ENCODE measurements at regions not wholly inside any gene's neighbourhood (a gene's known extent, or its start where the extent isn't known, plus 50 kb on each side); places are given as distances from the start of the nearest gene placed in this dataset.
"Not testable (repeated sequence)": the region's sequence is repeated elsewhere in the genome, so short reads cannot be mapped to it uniquely, and the experiment has no call there.

DNA sequence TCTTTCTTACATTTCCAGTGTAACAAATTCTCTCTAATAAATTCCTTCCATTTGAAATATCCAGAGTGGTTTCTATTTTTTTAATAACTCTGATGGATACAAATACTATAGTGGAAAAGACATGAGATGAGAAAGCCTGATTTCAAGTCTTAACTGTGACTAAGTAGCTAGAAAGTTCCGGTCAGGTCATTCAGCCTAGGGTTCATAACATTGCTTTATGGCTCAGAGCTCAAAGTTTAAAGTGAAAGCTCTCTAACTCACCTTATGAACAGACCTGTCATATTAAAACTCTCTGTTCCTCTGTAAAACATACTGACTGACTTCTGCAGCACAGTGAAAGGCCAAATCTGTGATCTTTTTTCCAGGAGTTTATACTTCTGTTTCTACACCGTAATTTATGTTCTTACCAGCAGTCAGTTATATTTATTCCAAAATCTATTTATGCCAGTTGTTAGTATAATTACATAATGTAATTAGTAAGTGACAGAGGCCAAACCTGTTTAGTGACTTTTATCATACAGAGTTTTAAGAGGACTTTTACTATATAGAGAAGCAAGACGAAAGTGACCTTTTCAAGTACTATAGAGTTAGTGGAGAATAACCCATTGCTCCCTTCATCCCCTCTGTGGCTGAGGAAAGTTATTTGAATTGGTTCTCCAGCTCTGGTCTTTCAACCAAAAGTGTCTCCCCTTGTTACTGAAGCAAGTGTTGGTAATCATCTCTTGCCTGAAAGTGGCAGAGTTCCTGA, 118.8 kb upstream of the PDE1A start:
- no peak overlapping the region for H3K4me3 ChIP-seq (ENCODE audit: low read length in 2 of 2)
- no peaks in the 10 kb centered on the region for H3K4me1 ChIP-seq (ENCODE audit: control insufficient read depth in 2 of 2, insufficient read depth in 2 of 2, low read length in 2 of 2)
- no peak for DNase-seq (ENCODE audit: low read depth in 6 of 9, low spot score in 9 of 9)
- no peaks in the 10 kb centered on the region for H3K9me3 ChIP-seq (ENCODE audit: control insufficient read depth in 2 of 2, insufficient read depth in 1 of 2, low read length in 1 of 2)
- H3K36me3 ChIP-seq (ENCODE audit: control insufficient read depth in 2 of 2, insufficient read depth in 2 of 2, low read length in 1 of 2) = no peaks in the 10 kb centered on the region
- no peaks in the 10 kb centered on the region for H3K27me3 ChIP-seq (ENCODE audit: control insufficient read depth in 2 of 2, insufficient read depth in 1 of 2, low read length in 1 of 2)
- no peak overlapping the region for H3K27ac ChIP-seq (ENCODE audit: low read depth in 1 of 2, low read length in 1 of 2)
- WGBS = 97% methylated on average over 3 of the region's 3 CpGs

DNA sequence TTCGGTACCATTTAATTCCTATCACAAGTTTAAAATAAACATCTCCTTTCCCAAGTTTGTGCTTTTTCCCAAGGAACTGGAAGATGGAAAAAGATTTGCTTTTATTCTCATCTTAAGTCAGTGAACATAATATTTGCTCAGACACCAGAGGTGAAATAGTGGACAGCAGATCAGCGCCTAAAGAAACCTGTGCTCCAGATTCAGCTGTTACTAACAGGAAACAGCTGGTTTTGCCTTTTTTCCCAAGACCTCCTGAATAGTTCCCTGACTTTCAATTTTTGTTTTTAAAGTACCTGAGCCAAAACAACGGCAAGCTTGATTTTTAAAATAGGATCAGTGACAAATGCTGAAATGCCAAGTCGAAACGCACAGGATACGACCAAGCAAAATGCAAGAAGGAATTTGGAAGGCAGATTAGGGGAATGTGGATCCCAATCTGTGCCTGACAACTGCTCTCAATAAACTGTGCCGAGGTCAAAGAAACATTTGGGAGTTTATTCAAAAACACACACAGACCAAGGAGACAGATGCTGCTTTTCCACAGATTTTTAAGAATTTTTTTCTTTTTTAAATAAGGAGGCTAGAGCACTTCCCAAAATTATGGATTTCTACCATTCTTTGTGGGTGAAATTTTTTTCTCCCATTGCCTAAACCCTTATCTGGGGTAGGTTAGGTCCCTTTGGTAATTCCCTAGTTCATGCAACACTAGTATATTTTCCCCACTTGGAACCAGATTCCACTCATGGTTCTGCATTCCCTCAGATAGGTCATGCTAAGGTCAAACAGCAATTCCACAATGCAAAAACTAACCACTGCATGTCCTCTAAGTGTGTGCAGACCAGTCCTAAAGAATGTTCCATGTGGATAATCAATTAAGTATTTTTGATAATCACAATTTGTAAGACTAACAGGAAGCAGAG, 121.5 kb upstream of the PDE1A start:
- H3K4me1 ChIP-seq (ENCODE audit: control insufficient read depth in 2 of 2, insufficient read depth in 2 of 2, low read length in 2 of 2) = no peaks in the 10 kb centered on the region
- no peaks in the 10 kb centered on the region for H3K36me3 ChIP-seq (ENCODE audit: control insufficient read depth in 2 of 2, insufficient read depth in 2 of 2, low read length in 1 of 2)
- WGBS = 85% methylated on average over 7 of the region's 7 CpGs
- H3K4me3 ChIP-seq (ENCODE audit: low read length in 2 of 2) = no peak overlapping the region
- no peaks in the 10 kb centered on the region for H3K9me3 ChIP-seq (ENCODE audit: control insufficient read depth in 2 of 2, insufficient read depth in 1 of 2, low read length in 1 of 2)
- DNase-seq (ENCODE audit: low read depth in 6 of 9, low spot score in 9 of 9) = no peak
- H3K27ac ChIP-seq (ENCODE audit: low read depth in 1 of 2, low read length in 1 of 2) = no peak overlapping the region
- H3K27me3 ChIP-seq (ENCODE audit: control insufficient read depth in 2 of 2, insufficient read depth in 1 of 2, low read length in 1 of 2) = no peaks in the 10 kb centered on the region

DNA sequence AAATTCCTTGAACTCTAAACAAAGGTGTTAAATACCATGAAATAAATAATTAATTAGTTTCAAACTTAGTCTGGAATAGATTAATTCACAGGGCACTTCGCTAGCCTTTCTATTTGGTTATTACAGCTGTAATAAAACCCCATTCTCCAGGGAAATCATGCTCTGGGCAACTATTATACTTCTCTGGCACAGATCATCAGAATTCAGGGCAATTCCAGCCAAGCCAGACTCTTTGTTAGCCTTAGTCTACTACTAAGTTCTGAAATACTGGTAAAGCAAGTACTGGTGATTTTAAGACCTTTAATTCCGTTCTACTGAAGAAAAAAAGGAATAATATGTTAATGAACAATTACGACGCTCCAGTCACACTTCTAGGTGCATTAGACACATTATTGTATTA, 123.4 kb upstream of the PDE1A start:
- Histone ChIP-seq H3K4me3 (ENCODE audit: low read length in 2 of 2) (no peak overlapping the region), H3K9me3 (ENCODE audit: control insufficient read depth in 2 of 2, insufficient read depth in 1 of 2, low read length in 1 of 2) (no peaks in the 10 kb centered on the region), H3K4me1 (ENCODE audit: control insufficient read depth in 2 of 2, insufficient read depth in 2 of 2, low read length in 2 of 2) (no peaks in the 10 kb centered on the region), H3K36me3 (ENCODE audit: control insufficient read depth in 2 of 2, insufficient read depth in 2 of 2, low read length in 1 of 2) (no peaks in the 10 kb centered on the region), H3K27me3 (ENCODE audit: control insufficient read depth in 2 of 2, insufficient read depth in 1 of 2, low read length in 1 of 2) (no peaks in the 10 kb centered on the region), H3K27ac (ENCODE audit: low read depth in 1 of 2, low read length in 1 of 2) (no peak overlapping the region)
- DNase-seq (ENCODE audit: low read depth in 6 of 9, low spot score in 9 of 9) = no peak
- 93% methylated on average over 4 of the region's 4 CpGs for whole genome bisulfite sequencing

DNA sequence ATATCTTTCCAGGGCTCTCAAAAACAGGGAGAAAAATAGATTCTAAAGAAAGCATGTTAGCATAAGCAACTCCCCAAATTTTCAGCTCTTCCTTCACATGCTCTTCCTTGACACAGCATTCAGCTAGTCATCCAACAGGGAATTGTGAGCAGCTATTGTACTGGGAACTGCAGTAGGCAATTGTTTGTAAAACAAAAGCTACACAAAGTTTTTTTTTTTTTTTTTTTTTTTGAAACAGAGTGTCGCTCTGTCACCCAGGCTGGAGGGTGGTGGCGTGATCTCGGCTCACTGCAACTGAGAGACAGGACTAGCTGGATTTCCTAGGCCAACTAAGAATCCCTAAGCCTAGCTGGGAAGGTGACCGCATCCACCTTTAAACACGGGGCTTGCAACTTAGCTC, 125.4 kb upstream of the PDE1A start:
- not testable (repeated sequence) for H3K4me1 ChIP-seq (ENCODE audit: control insufficient read depth in 2 of 2, insufficient read depth in 2 of 2, low read length in 2 of 2); H3K4me3 ChIP-seq (ENCODE audit: low read length in 2 of 2); DNase-seq (ENCODE audit: low read depth in 6 of 9, low spot score in 9 of 9); H3K27ac ChIP-seq (ENCODE audit: low read depth in 1 of 2, low read length in 1 of 2); H3K27me3 ChIP-seq (ENCODE audit: control insufficient read depth in 2 of 2, insufficient read depth in 1 of 2, low read length in 1 of 2); H3K9me3 ChIP-seq (ENCODE audit: control insufficient read depth in 2 of 2, insufficient read depth in 1 of 2, low read length in 1 of 2); H3K36me3 ChIP-seq (ENCODE audit: control insufficient read depth in 2 of 2, insufficient read depth in 2 of 2, low read length in 1 of 2)
- WGBS = 95% methylated on average over 5 of the region's 5 CpGs

DNA sequence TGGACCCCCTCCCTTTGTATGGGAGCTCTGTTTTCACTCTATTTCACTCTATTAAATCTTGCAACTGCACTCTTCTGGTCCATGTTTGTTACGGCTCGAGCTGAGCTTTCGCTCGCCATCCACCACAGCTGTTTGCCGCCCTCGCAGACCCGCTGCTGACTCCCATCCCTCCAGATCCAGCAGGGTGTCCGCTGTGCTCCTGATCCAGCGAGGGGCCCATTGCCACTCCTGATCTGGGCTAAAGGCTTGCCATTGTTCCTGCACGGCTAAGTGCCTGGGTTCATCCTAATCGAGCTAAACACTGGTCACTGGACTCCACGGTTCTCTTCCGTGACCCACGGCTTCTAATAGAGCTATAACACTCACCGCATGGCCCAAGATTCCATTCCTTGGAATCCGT, 125.9 kb upstream of the PDE1A start:
- H3K9me3 ChIP-seq (ENCODE audit: control insufficient read depth in 2 of 2, insufficient read depth in 1 of 2, low read length in 1 of 2); H3K4me1 ChIP-seq (ENCODE audit: control insufficient read depth in 2 of 2, insufficient read depth in 2 of 2, low read length in 2 of 2); H3K27ac ChIP-seq (ENCODE audit: low read depth in 1 of 2, low read length in 1 of 2); H3K27me3 ChIP-seq (ENCODE audit: control insufficient read depth in 2 of 2, insufficient read depth in 1 of 2, low read length in 1 of 2); H3K4me3 ChIP-seq (ENCODE audit: low read length in 2 of 2); H3K36me3 ChIP-seq (ENCODE audit: control insufficient read depth in 2 of 2, insufficient read depth in 2 of 2, low read length in 1 of 2); DNase-seq (ENCODE audit: low read depth in 6 of 9, low spot score in 9 of 9): not testable (repeated sequence)
- WGBS = 98% methylated on average over 16 of the region's 16 CpGs

DNA sequence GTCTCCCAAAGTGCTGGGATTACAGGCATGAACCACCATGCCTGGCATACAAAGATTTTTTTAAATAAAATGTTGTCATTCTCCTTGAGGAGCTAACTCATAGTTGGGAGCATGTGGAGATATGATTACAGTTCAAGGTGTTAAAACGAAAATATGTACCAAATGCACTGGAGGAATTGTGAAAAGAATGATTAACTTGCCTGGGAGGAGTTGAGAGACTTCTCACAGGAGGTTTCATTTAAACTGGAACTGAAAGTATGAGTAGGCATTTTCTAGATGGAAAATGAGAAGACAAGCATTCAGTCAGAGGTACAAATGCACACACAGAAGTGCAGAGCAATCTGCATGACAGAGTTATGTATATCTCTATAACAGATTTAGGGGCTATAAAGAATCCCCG, 126.6 kb upstream of the PDE1A start:
- H3K36me3 ChIP-seq (ENCODE audit: control insufficient read depth in 2 of 2, insufficient read depth in 2 of 2, low read length in 1 of 2) = no peaks in the 10 kb centered on the region
- H3K4me1 ChIP-seq (ENCODE audit: control insufficient read depth in 2 of 2, insufficient read depth in 2 of 2, low read length in 2 of 2) = no peaks in the 10 kb centered on the region
- no peak overlapping the region for H3K4me3 ChIP-seq (ENCODE audit: low read length in 2 of 2)
- no peaks in the 10 kb centered on the region for H3K9me3 ChIP-seq (ENCODE audit: control insufficient read depth in 2 of 2, insufficient read depth in 1 of 2, low read length in 1 of 2)
- no peaks in the 10 kb centered on the region for H3K27me3 ChIP-seq (ENCODE audit: control insufficient read depth in 2 of 2, insufficient read depth in 1 of 2, low read length in 1 of 2)
- DNase-seq (ENCODE audit: low read depth in 6 of 9, low spot score in 9 of 9) = no peak
- no peak overlapping the region for H3K27ac ChIP-seq (ENCODE audit: low read depth in 1 of 2, low read length in 1 of 2)
- 68% methylated on average over 2 of the region's 2 CpGs for WGBS

DNA sequence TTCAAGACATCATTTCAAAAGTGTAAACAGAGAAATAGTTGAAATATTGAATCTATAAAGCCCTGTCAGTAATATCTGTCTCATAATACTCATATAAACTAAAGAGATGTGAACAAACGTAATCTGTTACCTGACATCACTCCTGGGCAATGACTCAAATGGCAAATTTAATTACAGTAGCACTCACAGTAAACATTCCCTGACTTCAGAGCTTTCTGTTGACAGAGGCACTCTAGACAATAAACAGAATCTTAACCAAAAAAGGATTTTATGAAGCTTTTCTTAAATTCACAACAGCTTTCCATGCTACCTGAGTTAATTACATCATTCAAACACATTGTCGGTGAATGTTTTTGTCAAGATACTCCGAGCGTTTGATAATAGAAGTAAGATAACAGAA, 128.1 kb upstream of the PDE1A start:
- Histone ChIP-seq H3K4me1 (ENCODE audit: control insufficient read depth in 2 of 2, insufficient read depth in 2 of 2, low read length in 2 of 2) (no peaks in the 10 kb centered on the region), H3K4me3 (ENCODE audit: low read length in 2 of 2) (no peak overlapping the region), H3K27ac (ENCODE audit: low read depth in 1 of 2, low read length in 1 of 2) (no peak overlapping the region), H3K36me3 (ENCODE audit: control insufficient read depth in 2 of 2, insufficient read depth in 2 of 2, low read length in 1 of 2) (no peaks in the 10 kb centered on the region), H3K9me3 (ENCODE audit: control insufficient read depth in 2 of 2, insufficient read depth in 1 of 2, low read length in 1 of 2) (no peaks in the 10 kb centered on the region), H3K27me3 (ENCODE audit: control insufficient read depth in 2 of 2, insufficient read depth in 1 of 2, low read length in 1 of 2) (no peaks in the 10 kb centered on the region)
- DNase-seq (ENCODE audit: low read depth in 6 of 9, low spot score in 9 of 9) = no peak
- WGBS = 94% methylated on average over 4 of the region's 4 CpGs

DNA sequence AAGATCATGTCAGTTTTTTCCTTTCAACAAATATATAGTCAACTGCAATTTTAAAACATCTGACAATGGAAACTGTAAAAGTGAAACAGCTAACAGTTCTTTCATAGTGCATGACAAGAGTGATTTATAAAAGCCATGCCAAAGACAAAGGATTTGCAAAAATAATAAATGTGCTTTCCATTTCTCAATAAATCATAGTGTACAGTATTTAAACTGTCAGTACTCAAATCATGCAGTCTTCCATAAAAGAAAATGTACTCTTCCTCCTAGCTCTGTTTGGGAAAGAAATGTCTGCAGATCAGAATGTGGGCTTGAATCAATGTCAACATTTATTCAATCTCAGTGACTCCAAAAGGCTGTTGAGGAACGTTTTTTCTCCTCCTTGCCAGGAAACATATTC, 131.7 kb upstream of the PDE1A start:
- Histone ChIP-seq H3K4me1 (ENCODE audit: control insufficient read depth in 2 of 2, insufficient read depth in 2 of 2, low read length in 2 of 2) (no peaks in the 10 kb centered on the region), H3K9me3 (ENCODE audit: control insufficient read depth in 2 of 2, insufficient read depth in 1 of 2, low read length in 1 of 2) (no peaks in the 10 kb centered on the region), H3K27me3 (ENCODE audit: control insufficient read depth in 2 of 2, insufficient read depth in 1 of 2, low read length in 1 of 2) (no peaks in the 10 kb centered on the region), H3K27ac (ENCODE audit: low read depth in 1 of 2, low read length in 1 of 2) (no peak overlapping the region), H3K4me3 (ENCODE audit: low read length in 2 of 2) (no peak overlapping the region), H3K36me3 (ENCODE audit: control insufficient read depth in 2 of 2, insufficient read depth in 2 of 2, low read length in 1 of 2) (no peaks in the 10 kb centered on the region)
- no peak for DNase-seq (ENCODE audit: low read depth in 6 of 9, low spot score in 9 of 9)
- 9% methylated on average over 1 of the region's 1 CpG for WGBS

DNA sequence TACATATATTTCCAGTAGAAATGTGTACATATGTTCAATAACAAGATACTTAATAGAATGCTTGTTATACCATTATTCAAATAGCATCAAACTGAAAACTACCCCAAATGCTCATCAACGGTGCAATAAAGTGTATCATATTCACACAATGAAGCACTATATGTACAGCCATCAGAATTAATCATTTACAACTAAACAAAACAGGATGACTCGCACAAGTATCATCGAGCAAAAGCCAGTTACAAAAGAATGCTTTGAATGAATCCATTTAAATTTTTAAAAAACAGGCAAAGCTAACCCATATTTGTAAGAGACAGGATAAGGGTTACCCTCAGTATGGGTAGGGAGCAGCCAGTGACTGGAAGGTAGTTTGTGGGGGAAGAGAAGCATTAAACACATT, 132.8 kb upstream of the PDE1A start:
- no peak for DNase-seq (ENCODE audit: low read depth in 6 of 9, low spot score in 9 of 9)
- 97% methylated on average over 3 of the region's 3 CpGs for WGBS
- no peaks in the 10 kb centered on the region for H3K4me1 ChIP-seq (ENCODE audit: control insufficient read depth in 2 of 2, insufficient read depth in 2 of 2, low read length in 2 of 2)

More for the DNA sequence above, 132.8 kb upstream of the PDE1A start:
- no peaks in the 10 kb centered on the region for H3K9me3 ChIP-seq (ENCODE audit: control insufficient read depth in 2 of 2, insufficient read depth in 1 of 2, low read length in 1 of 2)
- H3K36me3 ChIP-seq (ENCODE audit: control insufficient read depth in 2 of 2, insufficient read depth in 2 of 2, low read length in 1 of 2) = no peaks in the 10 kb centered on the region
- H3K27me3 ChIP-seq (ENCODE audit: control insufficient read depth in 2 of 2, insufficient read depth in 1 of 2, low read length in 1 of 2) = no peaks in the 10 kb centered on the region
- no peak overlapping the region for H3K4me3 ChIP-seq (ENCODE audit: low read length in 2 of 2)
- H3K27ac ChIP-seq (ENCODE audit: low read depth in 1 of 2, low read length in 1 of 2) = no peak overlapping the region
